ENCODE measurements at regions not wholly inside any gene's neighbourhood (a gene's known extent, or its start where the extent isn't known, plus 50 kb on each side); places are given as distances from the start of the nearest gene placed in this dataset.

DNA sequence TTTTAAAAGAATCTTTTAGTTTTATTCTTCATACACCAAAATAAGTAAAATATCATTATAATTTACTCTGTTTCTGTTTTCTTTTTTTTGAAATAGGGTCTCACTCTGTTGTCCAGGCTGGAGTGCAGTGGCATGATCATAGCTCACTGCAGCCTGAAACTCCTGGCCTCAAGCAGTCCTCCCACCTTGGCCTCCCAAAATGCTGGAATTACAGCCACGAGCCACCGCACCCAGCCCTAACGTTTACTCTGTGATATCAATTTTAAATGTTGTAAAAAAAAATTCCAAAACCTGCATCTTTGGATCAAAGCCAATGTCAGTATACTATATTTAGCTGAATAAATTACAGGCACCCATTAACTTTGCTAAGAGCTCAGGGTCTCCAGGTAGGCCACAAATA lies 437.1 kb upstream of the USP15 start:
- DNase-seq = no peak
- Mint-ChIP-seq H3K4me3 (ENCODE audit: low read depth, unreplicated experiment) (no peak overlapping the region), H3K27me3 (ENCODE audit: unreplicated experiment) (no peaks in the 10 kb centered on the region), H3K36me3 (ENCODE audit: insufficient read depth, unreplicated experiment) (no peaks in the 10 kb centered on the region), H3K27ac (ENCODE audit: unreplicated experiment) (no peak overlapping the region), H3K4me1 (ENCODE audit: low read depth, unreplicated experiment) (peaks cover 6% of the 10 kb centered on the region), H3K9me3 (ENCODE audit: low read depth, unreplicated experiment) (no peaks in the 10 kb centered on the region)
- CTCF ChIA-PET = no interaction called here
- no TSS peak for BruUV-seq (replicated peaks)
- TF ChIP-seq CTCF (IDR thresholded peaks at IDR 0.05; ENCODE audit: unreplicated experiment) = no peak
- intact Hi-C loops (cut with micrococcal nuclease; ENCODE audit: unreplicated experiment) = no loop called here

- DNase-seq = no peak
- Mint-ChIP-seq H3K4me3 (ENCODE audit: low read depth, unreplicated experiment) (no peak overlapping the region), H3K27me3 (ENCODE audit: unreplicated experiment) (no peaks in the 10 kb centered on the region), H3K9me3 (ENCODE audit: low read depth, unreplicated experiment) (peaks cover 2% of the 10 kb centered on the region), H3K36me3 (ENCODE audit: insufficient read depth, unreplicated experiment) (no peaks in the 10 kb centered on the region), H3K27ac (ENCODE audit: unreplicated experiment) (no peak overlapping the region), H3K4me1 (ENCODE audit: low read depth, unreplicated experiment) (no peaks in the 10 kb centered on the region)
- intact Hi-C loops (cut with micrococcal nuclease; ENCODE audit: unreplicated experiment) = no loop called here
- BruUV-seq (replicated peaks) = no TSS peak
- CTCF ChIA-PET = interaction anchor here (0.6 kb wide), 1 partner anchor 241 kb away, joined by 7 read pairs; no protein-coding TSS in a partner anchor
- TF ChIP-seq CTCF (IDR thresholded peaks at IDR 0.05; ENCODE audit: unreplicated experiment) = no peak
Measured at GRCh38 chr12:61846765-61847164, 413.4 kb upstream of the USP15 start.

DNA sequence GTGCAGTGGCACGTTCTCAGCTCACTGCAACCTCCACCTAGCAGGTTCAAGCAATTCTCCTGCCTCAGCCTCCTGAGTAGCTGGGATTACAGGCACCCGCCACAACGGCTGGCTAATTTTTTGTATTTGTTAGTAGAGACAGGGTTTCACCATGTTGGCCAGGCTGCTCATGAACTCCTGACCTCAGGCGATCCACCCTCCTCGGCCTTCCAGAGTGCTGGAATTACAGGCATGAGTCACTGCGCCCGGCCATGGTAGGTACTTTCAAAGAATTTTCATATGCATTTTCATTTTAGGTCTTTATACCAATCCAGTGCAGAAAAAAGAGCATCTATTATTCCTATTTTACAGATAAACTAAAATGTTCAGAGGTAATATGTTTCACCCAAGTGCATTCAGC lies 411.3 kb upstream of the USP15 start:
- Mint-ChIP-seq H3K36me3 (ENCODE audit: insufficient read depth, unreplicated experiment) (no peaks in the 10 kb centered on the region), H3K9me3 (ENCODE audit: low read depth, unreplicated experiment) (peaks cover under 1% of the 10 kb centered on the region), H3K4me3 (ENCODE audit: low read depth, unreplicated experiment) (no peak overlapping the region), H3K27me3 (ENCODE audit: unreplicated experiment) (no peaks in the 10 kb centered on the region), H3K27ac (ENCODE audit: unreplicated experiment) (no peak overlapping the region), H3K4me1 (ENCODE audit: low read depth, unreplicated experiment) (no peaks in the 10 kb centered on the region)
- intact Hi-C loops (cut with micrococcal nuclease; ENCODE audit: unreplicated experiment) = no loop called here
- BruUV-seq (replicated peaks) = no TSS peak
- no peak for DNase-seq
- CTCF ChIA-PET = no interaction called here
- no peak for TF ChIP-seq CTCF (IDR thresholded peaks at IDR 0.05; ENCODE audit: unreplicated experiment)

DNA sequence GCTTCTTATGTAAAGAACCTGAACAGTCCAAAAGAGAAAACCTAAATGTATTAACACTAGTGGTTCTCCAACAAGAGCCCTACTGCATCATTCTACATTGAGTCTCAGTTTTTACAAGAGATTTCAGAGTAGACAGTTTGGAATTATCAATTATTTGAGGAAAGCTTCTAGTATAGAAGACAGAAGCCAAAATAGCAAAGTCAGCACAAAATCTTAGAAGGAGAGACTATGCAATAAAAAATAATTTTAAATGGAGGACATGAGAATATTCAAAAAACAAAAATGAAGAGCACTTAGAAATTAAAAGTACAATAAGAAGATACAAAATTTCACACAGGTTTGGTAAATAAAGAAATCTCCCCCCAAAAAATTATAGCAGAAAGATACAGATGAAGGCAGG lies 406.3 kb upstream of the USP15 start:
- no TSS peak for BruUV-seq (replicated peaks)

More for the DNA sequence above, 406.3 kb upstream of the USP15 start:
- Mint-ChIP-seq H3K9me3 (ENCODE audit: low read depth, unreplicated experiment) (peaks cover 5% of the 10 kb centered on the region), H3K4me1 (ENCODE audit: low read depth, unreplicated experiment) (no peaks in the 10 kb centered on the region), H3K27ac (ENCODE audit: unreplicated experiment) (no peak overlapping the region), H3K27me3 (ENCODE audit: unreplicated experiment) (no peaks in the 10 kb centered on the region), H3K4me3 (ENCODE audit: low read depth, unreplicated experiment) (no peak overlapping the region), H3K36me3 (ENCODE audit: insufficient read depth, unreplicated experiment) (no peaks in the 10 kb centered on the region)
- intact Hi-C loops (cut with micrococcal nuclease; ENCODE audit: unreplicated experiment) = no loop called here
- CTCF ChIA-PET = no interaction called here
- no peak for DNase-seq
- TF ChIP-seq CTCF (IDR thresholded peaks at IDR 0.05; ENCODE audit: unreplicated experiment) = no peak

All from Calu3 (cell line).